VCaP (cell line): ENCODE measurements at regions not wholly inside any gene's neighbourhood (a gene's known extent, or its start where the extent isn't known, plus 50 kb on each side); places are given as distances from the start of the nearest gene placed in this dataset.

Experiments
- H3K27ac ChIP-seq: fragments of 450-650 bp; 2 replicates; pipeline ENCODE4 v1.5.1; 2017
- TF ChIP-seq, protein P1 (sequence below): fragments of 450-650 bp; conservative IDR thresholded peaks from 2 replicates; pipeline ENCODE4 v1.5.1; 2017; ENCODE audit warnings: mild to moderate bottlenecking, moderate library complexity

DNA sequence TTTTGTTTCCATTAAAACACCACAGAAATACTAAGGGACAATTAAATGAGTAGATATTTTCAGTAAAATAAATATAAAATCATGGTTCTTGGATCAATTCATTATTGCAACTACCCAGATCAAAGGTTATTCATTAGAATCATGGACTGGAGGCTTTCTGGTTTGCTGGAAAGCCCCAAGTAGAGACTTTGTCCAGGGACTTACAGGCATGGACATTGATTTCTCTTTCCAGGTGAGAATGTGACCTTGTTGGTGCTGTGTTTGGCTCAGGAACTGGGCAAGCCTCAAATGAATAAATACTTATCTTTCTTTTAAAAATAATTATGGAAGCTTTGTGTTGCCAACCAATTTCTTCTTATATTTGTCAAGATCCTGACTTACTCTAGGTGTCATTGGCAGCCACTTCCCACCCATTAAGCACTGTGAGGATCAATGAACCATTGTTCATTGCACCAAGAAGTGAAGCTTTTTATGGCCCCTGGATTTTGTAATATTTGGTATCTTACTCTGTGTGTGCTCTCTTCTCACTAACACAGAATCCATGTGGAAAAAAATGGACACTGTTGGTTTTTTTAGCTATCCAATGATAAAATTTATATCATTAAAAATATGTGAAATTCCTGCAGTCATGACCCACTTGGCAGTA lies 205.8 kb upstream of the NRXN1 start:
- TF ChIP-seq, protein P1, sequence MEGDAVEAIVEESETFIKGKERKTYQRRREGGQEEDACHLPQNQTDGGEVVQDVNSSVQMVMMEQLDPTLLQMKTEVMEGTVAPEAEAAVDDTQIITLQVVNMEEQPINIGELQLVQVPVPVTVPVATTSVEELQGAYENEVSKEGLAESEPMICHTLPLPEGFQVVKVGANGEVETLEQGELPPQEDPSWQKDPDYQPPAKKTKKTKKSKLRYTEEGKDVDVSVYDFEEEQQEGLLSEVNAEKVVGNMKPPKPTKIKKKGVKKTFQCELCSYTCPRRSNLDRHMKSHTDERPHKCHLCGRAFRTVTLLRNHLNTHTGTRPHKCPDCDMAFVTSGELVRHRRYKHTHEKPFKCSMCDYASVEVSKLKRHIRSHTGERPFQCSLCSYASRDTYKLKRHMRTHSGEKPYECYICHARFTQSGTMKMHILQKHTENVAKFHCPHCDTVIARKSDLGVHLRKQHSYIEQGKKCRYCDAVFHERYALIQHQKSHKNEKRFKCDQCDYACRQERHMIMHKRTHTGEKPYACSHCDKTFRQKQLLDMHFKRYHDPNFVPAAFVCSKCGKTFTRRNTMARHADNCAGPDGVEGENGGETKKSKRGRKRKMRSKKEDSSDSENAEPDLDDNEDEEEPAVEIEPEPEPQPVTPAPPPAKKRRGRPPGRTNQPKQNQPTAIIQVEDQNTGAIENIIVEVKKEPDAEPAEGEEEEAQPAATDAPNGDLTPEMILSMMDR, result no peak
- H3K27ac ChIP-seq, result no peak overlapping the region

DNA sequence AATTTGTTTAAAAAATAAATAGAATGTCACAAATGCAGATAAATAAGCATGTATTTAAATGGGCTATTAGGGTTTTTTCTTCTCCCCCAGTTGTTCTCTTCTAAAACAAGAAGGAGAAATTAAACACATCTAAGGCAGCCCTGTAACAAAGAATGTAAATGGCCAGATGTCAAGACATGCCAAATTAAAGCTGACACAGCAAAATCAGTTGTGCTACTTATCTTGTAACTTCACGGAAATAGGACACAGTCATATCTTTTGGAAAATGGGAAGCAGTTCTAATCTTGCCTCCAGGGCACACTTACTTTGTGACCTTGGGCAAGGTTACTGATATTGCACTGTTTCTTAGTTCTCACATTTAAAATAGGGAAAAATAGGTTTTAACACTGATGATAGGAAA lies 200.1 kb upstream of the NRXN1 start:
- TF ChIP-seq, protein P1, result no peak
- H3K27ac ChIP-seq, result no peak overlapping the region

DNA sequence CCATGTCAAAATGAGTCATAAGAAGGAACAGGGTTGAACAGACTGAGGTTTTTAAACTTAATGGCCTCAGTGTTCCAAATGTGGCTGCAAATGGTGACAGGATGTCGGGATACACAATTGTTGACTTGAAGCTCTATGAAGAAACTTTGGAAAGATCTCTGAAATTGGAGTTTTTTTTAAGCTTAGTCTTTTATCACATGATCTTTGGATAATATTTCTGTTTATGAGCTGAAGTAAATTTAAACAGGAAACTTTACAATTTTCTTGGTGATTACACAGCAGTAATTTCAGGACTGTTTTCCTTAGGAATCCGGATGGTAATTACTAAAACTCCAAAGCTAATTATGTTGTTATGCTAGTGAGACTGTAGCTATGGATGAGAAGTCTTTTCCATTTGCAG lies 199.1 kb upstream of the NRXN1 start:
- TF ChIP-seq, protein P1, result no peak

DNA sequence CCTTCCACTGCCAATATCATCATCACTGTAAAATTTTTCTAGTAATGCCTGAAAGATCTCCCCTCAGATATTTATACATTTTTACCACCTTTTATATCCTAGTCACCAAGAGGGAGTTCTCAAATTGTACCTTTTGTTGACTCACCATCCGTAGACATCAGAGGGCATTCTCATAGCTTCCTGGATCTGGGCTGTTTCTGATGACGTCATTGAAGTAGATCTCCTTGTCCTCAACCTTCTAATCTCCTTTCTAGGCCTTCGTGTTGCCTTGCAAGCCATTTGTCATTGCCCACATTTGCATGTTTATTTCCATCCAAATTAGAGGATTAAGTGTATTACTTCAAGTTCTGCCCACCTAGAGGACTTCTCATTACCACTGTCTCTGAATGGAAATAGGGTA lies 193.4 kb upstream of the NRXN1 start:
- TF ChIP-seq, protein P1, result no peak

More for the DNA sequence above, 199.1 kb upstream of the NRXN1 start:
- no peak overlapping the region for H3K27ac ChIP-seq

DNA sequence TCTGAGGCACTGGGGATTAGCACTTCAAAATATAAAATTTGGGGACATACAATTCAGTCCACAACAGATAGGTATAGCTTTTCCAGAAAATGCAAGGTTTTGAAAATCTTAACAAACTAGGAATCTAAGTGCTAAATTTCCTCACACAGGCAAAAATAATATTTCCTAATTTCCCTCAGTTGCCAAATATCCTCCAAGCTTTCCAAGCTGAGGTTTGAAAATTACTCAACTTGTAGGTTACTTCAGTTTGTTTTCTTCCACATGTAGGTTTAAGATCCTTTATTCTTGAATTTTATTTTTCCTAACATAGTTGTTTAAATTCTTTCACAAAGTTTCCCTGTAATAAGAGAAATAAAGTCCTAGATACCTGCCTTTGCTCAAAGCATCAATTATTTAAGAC lies 192.9 kb upstream of the NRXN1 start:
- H3K27ac ChIP-seq, result no peak overlapping the region
- TF ChIP-seq, protein P1, result no peak

More for the DNA sequence above, 193.4 kb upstream of the NRXN1 start:
- H3K27ac ChIP-seq, result no peak overlapping the region

DNA sequence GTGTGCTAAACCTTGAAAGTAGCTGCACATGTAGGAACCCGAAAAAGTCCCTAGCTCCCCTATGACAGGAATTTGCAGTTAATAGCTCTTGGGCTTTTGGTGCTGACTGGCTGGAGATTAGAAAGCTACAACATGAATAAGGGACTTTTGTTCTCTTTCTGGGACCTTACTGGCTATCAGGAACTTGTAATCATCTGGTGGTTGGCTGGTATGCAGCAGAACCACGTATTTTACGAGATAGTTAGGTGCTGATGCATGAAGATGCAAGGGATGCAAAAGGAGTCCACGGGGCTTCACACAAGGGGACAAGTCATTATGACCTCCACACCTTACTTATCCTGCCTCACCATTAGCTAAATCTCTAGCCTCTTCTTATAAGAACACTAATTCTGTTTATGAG lies 190.2 kb upstream of the NRXN1 start:
- TF ChIP-seq, protein P1, result no peak
- no peak overlapping the region for H3K27ac ChIP-seq

DNA sequence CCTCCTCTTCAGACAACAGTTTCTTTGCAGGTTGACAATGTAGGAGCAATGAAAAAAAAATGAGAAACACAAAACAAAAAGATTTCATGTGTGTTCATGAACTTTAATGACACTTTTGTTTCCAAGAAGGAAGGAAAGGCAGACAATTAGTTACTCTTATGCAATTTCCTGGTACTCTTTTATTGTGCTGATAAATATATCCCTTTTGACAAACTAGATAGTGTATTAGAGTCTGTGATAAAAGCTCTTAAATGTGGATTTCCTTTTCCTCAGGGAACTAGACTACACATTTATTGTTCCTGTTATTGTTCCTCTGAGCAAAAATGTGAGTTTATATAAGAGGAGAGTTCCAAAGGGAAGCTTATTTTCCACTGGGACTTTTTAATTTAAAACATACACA lies 188.7 kb upstream of the NRXN1 start:
- TF ChIP-seq, protein P1, result no peak
- H3K27ac ChIP-seq, result no peak overlapping the region
